ENCODE measurements at regions not wholly inside any gene's neighbourhood (a gene's known extent, or its start where the extent isn't known, plus 50 kb on each side); places are given as distances from the start of the nearest gene placed in this dataset.

DNA sequence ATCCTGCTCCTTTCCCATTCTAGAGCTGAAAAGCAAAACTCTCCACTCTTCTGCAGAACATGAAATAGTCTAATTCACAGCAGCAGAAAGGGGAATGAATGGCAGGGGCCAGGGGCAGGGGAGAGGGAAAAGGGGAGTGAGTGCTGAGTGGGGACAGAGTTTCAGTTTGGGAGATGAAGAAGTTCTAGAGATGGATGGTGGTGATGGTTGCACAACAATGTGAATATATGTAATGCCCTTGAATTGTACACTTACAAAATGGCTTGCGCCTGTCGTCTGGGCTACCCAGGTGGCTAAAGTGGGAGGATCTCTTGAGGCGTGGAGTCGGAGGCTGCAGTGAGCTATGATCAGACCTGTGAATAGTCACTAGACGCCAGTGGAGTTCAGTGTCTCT, 78.5 kb upstream of the MEF2A start (continued):
- TF ChIP-seq, protein P1, sequence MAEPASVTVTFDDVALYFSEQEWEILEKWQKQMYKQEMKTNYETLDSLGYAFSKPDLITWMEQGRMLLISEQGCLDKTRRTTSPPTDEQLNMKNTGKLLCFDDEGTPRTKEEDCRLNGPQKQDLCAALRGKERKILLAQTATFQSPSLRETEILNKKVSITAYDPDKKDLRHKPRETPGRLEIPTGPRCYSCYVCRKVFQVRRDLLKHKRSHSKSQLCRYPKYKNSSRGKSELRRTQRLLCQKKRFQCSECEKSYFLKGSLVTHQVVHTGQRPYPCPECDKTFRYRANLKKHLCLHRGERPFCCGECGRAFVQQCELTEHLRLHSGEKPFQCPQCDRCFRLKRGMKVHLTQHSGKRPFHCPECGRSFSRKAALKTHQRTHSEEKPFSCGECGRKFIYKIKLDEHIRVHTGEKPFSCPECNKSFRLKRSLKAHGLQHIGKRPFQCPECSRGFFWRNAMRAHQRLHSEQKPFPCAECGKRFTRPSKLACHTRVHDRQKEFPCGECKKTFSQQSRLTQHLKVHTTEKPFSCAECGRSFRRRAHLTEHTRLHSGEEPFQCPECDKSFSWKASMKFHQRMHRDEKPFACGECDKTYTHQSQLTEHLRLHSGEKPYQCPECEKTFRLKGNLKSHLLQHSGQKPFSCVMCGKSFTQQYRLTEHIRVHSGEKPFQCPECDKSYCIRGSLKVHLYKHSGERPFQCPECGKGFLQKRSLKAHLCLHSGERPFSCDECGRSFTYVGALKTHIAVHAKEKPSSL (CRISPR knock-in tag; conservative IDR thresholded peaks at IDR 0.05), result no peak
- TF ChIP-seq ZNF396 (CRISPR knock-in tag; IDR thresholded peaks at IDR 0.05; ENCODE audit: borderline replicate concordance), result no peak
- TF ChIP-seq KAT7 (CRISPR knock-in tag; IDR thresholded peaks at IDR 0.05; ENCODE audit: borderline replicate concordance), result no peak
- no peak for TF ChIP-seq FOXK1 (CRISPR knock-in tag; IDR thresholded peaks at IDR 0.05)

DNA sequence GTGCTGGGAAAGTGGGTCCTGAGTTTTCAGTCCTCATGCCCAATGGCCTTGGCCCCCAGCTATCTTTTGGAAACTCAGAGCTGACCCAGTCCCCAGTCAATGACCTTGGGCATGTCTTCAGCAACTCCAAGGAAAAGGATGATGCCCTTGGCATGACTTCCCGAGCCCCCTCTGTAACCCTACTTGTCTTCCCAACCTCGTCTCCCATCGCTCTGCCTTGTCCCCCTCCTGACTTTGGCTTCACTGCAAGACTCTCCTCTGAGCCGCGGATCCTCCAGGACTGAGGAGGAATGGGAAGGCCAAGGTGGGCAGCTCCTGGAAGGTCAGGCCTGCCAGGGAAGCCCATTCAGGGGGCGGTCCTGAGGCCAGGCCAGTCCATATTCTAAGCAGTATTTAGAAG, 73.5 kb upstream of the MEF2A start:
- POLR2A ChIA-PET, result interaction anchor here (0.5 kb wide), 1 partner anchor 878 kb away, joined by 3 read pairs; no protein-coding TSS in a partner anchor

More for the DNA sequence above, 73.5 kb upstream of the MEF2A start:
- Mint-ChIP-seq H3K4me1 (peaks cover 5% of the 10 kb centered on the region), H3K9me3 (peaks cover 13% of the 10 kb centered on the region), H3K27me3 (ENCODE audit: low read depth) (no peaks in the 10 kb centered on the region), H3K36me3 (0 out of 2 replicates have a peak, but pooled peaks cover 6% of the 10 kb centered on the region), H3K27ac (no peak overlapping the region), H3K4me3 (no peak overlapping the region)
- no peak for ATAC-seq
- CTCF ChIA-PET, result no interaction called here
- TF ChIP-seq ETV6 (CRISPR knock-in tag; IDR thresholded peaks at IDR 0.05), result no peak
- TF ChIP-seq FOXK1 (CRISPR knock-in tag; IDR thresholded peaks at IDR 0.05), result no peak
- TF ChIP-seq, protein P2, sequence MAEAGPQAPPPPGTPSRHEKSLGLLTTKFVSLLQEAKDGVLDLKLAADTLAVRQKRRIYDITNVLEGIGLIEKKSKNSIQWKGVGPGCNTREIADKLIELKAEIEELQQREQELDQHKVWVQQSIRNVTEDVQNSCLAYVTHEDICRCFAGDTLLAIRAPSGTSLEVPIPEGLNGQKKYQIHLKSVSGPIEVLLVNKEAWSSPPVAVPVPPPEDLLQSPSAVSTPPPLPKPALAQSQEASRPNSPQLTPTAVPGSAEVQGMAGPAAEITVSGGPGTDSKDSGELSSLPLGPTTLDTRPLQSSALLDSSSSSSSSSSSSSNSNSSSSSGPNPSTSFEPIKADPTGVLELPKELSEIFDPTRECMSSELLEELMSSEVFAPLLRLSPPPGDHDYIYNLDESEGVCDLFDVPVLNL (CRISPR knock-in tag; IDR thresholded peaks at IDR 0.05; ENCODE audit: borderline replicate concordance, low read depth), result no peak
- TF ChIP-seq, protein P3, sequence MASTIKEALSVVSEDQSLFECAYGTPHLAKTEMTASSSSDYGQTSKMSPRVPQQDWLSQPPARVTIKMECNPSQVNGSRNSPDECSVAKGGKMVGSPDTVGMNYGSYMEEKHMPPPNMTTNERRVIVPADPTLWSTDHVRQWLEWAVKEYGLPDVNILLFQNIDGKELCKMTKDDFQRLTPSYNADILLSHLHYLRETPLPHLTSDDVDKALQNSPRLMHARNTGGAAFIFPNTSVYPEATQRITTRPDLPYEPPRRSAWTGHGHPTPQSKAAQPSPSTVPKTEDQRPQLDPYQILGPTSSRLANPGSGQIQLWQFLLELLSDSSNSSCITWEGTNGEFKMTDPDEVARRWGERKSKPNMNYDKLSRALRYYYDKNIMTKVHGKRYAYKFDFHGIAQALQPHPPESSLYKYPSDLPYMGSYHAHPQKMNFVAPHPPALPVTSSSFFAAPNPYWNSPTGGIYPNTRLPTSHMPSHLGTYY (CRISPR knock-in tag; IDR thresholded peaks at IDR 0.05), result no peak
- TF ChIP-seq, protein P4, sequence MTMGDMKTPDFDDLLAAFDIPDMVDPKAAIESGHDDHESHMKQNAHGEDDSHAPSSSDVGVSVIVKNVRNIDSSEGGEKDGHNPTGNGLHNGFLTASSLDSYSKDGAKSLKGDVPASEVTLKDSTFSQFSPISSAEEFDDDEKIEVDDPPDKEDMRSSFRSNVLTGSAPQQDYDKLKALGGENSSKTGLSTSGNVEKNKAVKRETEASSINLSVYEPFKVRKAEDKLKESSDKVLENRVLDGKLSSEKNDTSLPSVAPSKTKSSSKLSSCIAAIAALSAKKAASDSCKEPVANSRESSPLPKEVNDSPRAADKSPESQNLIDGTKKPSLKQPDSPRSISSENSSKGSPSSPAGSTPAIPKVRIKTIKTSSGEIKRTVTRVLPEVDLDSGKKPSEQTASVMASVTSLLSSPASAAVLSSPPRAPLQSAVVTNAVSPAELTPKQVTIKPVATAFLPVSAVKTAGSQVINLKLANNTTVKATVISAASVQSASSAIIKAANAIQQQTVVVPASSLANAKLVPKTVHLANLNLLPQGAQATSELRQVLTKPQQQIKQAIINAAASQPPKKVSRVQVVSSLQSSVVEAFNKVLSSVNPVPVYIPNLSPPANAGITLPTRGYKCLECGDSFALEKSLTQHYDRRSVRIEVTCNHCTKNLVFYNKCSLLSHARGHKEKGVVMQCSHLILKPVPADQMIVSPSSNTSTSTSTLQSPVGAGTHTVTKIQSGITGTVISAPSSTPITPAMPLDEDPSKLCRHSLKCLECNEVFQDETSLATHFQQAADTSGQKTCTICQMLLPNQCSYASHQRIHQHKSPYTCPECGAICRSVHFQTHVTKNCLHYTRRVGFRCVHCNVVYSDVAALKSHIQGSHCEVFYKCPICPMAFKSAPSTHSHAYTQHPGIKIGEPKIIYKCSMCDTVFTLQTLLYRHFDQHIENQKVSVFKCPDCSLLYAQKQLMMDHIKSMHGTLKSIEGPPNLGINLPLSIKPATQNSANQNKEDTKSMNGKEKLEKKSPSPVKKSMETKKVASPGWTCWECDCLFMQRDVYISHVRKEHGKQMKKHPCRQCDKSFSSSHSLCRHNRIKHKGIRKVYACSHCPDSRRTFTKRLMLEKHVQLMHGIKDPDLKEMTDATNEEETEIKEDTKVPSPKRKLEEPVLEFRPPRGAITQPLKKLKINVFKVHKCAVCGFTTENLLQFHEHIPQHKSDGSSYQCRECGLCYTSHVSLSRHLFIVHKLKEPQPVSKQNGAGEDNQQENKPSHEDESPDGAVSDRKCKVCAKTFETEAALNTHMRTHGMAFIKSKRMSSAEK (CRISPR knock-in tag; IDR thresholded peaks at IDR 0.05; ENCODE audit: borderline replicate concordance), result no peak
- TF ChIP-seq RORB (CRISPR knock-in tag; IDR thresholded peaks at IDR 0.05), result no peak
- TF ChIP-seq TCF7 (CRISPR knock-in tag; IDR thresholded peaks at IDR 0.05; ENCODE audit: low read depth), result no peak
- TF ChIP-seq NR3C1 (CRISPR knock-in tag; conservative IDR thresholded peaks at IDR 0.05; ENCODE audit: low read depth), result no peak
- TF ChIP-seq ELF4 (CRISPR knock-in tag; IDR thresholded peaks at IDR 0.05; ENCODE audit: low read depth), result no peak
- TF ChIP-seq, protein P5, sequence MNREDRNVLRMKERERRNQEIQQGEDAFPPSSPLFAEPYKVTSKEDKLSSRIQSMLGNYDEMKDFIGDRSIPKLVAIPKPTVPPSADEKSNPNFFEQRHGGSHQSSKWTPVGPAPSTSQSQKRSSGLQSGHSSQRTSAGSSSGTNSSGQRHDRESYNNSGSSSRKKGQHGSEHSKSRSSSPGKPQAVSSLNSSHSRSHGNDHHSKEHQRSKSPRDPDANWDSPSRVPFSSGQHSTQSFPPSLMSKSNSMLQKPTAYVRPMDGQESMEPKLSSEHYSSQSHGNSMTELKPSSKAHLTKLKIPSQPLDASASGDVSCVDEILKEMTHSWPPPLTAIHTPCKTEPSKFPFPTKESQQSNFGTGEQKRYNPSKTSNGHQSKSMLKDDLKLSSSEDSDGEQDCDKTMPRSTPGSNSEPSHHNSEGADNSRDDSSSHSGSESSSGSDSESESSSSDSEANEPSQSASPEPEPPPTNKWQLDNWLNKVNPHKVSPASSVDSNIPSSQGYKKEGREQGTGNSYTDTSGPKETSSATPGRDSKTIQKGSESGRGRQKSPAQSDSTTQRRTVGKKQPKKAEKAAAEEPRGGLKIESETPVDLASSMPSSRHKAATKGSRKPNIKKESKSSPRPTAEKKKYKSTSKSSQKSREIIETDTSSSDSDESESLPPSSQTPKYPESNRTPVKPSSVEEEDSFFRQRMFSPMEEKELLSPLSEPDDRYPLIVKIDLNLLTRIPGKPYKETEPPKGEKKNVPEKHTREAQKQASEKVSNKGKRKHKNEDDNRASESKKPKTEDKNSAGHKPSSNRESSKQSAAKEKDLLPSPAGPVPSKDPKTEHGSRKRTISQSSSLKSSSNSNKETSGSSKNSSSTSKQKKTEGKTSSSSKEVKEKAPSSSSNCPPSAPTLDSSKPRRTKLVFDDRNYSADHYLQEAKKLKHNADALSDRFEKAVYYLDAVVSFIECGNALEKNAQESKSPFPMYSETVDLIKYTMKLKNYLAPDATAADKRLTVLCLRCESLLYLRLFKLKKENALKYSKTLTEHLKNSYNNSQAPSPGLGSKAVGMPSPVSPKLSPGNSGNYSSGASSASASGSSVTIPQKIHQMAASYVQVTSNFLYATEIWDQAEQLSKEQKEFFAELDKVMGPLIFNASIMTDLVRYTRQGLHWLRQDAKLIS (CRISPR knock-in tag; IDR thresholded peaks at IDR 0.05; ENCODE audit: borderline replicate concordance), result no peak
- TF ChIP-seq, protein P6, sequence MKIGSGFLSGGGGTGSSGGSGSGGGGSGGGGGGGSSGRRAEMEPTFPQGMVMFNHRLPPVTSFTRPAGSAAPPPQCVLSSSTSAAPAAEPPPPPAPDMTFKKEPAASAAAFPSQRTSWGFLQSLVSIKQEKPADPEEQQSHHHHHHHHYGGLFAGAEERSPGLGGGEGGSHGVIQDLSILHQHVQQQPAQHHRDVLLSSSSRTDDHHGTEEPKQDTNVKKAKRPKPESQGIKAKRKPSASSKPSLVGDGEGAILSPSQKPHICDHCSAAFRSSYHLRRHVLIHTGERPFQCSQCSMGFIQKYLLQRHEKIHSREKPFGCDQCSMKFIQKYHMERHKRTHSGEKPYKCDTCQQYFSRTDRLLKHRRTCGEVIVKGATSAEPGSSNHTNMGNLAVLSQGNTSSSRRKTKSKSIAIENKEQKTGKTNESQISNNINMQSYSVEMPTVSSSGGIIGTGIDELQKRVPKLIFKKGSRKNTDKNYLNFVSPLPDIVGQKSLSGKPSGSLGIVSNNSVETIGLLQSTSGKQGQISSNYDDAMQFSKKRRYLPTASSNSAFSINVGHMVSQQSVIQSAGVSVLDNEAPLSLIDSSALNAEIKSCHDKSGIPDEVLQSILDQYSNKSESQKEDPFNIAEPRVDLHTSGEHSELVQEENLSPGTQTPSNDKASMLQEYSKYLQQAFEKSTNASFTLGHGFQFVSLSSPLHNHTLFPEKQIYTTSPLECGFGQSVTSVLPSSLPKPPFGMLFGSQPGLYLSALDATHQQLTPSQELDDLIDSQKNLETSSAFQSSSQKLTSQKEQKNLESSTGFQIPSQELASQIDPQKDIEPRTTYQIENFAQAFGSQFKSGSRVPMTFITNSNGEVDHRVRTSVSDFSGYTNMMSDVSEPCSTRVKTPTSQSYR (CRISPR knock-in tag; IDR thresholded peaks at IDR 0.05), result no peak
- TF ChIP-seq, protein P7, sequence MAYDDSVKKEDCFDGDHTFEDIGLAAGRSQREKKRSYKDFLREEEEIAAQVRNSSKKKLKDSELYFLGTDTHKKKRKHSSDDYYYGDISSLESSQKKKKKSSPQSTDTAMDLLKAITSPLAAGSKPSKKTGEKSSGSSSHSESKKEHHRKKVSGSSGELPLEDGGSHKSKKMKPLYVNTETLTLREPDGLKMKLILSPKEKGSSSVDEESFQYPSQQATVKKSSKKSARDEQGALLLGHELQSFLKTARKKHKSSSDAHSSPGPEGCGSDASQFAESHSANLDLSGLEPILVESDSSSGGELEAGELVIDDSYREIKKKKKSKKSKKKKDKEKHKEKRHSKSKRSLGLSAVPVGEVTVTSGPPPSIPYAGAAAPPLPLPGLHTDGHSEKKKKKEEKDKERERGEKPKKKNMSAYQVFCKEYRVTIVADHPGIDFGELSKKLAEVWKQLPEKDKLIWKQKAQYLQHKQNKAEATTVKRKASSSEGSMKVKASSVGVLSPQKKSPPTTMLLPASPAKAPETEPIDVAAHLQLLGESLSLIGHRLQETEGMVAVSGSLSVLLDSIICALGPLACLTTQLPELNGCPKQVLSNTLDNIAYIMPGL (CRISPR knock-in tag; IDR thresholded peaks at IDR 0.05), result no peak
- no peak for TF ChIP-seq ATF1 (CRISPR knock-in tag; IDR thresholded peaks at IDR 0.05)
- TF ChIP-seq KAT7 (CRISPR knock-in tag; IDR thresholded peaks at IDR 0.05; ENCODE audit: borderline replicate concordance), result no peak
- no peak for TF ChIP-seq NR1H2 (CRISPR knock-in tag; IDR thresholded peaks at IDR 0.05)
- no peak for DNase-seq (ENCODE audit: low spot score)

Measured in WTC11 (cell line).